Sigmoid colon (tissue), 4 donors: ENCODE measurements at regions not wholly inside any gene's neighbourhood (a gene's known extent, or its start where the extent isn't known, plus 50 kb on each side); places are given as distances from the start of the nearest gene placed in this dataset.

Experiments used
- CTCF ChIP-seq, 4 experiments: fragments of 450-650 bp in 3 of 4; fragments of 200-600 bp in 1 of 4; IDR thresholded peaks; one replicate each; pipeline ENCODE4 v1.5.1; 2016 to 2019; ENCODE audit warnings: antibody characterized with exemption in 4 of 4, mild to moderate bottlenecking in 3 of 4, moderate library complexity in 2 of 4
- EP300 ChIP-seq, 4 donors: sonication (generic); formaldehyde crosslinking; IDR thresholded peaks; one replicate each; pipeline ENCODE4 v1.6.1; 2017; ENCODE audit warnings: antibody characterized with exemption in 4 of 4
- POLR2A ChIP-seq, 2 donors: fragments of 450-650 bp; IDR thresholded peaks; one replicate each; pipeline ENCODE4 v1.6.1; 2016; ENCODE audit warnings: antibody characterized with exemption in 2 of 2, mild to moderate bottlenecking in 2 of 2, moderate library complexity in 2 of 2
- POLR2AphosphoS5 ChIP-seq, 4 donors: sonication (generic); formaldehyde crosslinking; IDR thresholded peaks; one replicate each; pipeline ENCODE4 v1.6.1; 2017; ENCODE audit warnings: antibody characterized with exemption in 4 of 4

GRCh38 chr10:46229144-46229563, 57.6 kb upstream of the ANTXRL start:
- no peak for TF ChIP-seq POLR2A (IDR thresholded peaks at IDR 0.05)
- TF ChIP-seq EP300 (IDR thresholded peaks at IDR 0.05) = no peak
- no peak for TF ChIP-seq CTCF (IDR thresholded peaks at IDR 0.05)
- no peak for TF ChIP-seq POLR2AphosphoS5 (IDR thresholded peaks at IDR 0.05)
